DLD1 (cell line): ENCODE measurements at regions not wholly inside any gene's neighbourhood (a gene's known extent, or its start where the extent isn't known, plus 50 kb on each side); places are given as distances from the start of the nearest gene placed in this dataset.
"Not testable (repeated sequence)": the region's sequence is repeated elsewhere in the genome, so short reads cannot be mapped to it uniquely, and the experiment has no call there.

Experiments used
- in situ Hi-C: cut with HindIII; loops from 2 replicates; pipeline ENCODE4 v1.10.0; 2017; ENCODE audit warnings: low sequenced_read_pairs

- in situ Hi-C loops, result no loop called here
These were observed 102.1 kb upstream of the GPR6 start for GRCh38 chr6:109875973-109876372.

DNA sequence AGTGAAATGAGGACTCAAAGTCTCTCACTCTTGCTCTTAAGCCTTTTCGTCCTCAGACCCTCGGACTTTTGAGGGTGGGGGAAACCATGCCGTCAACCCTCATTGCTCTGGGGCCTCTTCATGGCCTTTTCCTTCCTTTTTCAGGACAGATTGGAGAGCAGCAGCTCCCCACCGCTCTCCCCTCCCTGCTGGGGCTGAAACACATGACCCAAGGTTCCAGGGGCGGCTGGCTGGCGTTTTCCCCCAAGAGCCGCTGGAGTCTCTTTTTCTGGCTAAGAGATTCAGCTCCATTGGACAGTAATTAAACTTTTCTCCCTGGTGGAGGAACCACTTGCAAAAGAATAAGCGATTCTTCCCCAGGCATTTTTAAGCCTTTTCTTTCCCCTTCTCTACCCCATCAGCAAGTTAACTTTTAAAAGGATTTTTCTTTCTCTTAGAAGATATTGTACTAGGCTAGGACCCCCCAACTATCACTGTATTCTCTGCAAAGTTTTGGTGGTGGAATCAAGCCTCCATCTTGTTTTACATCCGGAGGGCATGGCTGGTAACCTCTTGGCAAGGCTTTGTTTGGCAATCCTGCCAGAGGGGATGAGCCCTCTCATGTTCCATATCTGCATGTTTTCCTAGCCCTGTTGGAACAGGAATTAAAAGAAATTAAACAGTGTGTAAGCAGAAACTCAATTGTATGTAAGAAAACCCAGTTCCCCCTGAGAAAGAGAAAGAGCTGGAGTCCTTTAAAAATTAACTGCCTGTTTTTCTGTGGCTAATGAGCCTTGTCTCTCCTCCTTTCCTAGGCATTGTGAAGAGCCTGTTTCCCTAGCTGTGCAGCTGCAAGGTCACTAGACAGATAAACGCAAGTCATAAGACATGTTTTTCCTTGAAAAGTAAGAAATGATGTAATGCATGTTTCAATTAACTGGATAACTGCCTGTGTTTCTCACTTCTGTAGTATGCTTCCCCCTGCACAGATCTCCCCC lies 100.8 kb upstream of the GPR6 start:
- in situ Hi-C loops, result no loop called here

DNA sequence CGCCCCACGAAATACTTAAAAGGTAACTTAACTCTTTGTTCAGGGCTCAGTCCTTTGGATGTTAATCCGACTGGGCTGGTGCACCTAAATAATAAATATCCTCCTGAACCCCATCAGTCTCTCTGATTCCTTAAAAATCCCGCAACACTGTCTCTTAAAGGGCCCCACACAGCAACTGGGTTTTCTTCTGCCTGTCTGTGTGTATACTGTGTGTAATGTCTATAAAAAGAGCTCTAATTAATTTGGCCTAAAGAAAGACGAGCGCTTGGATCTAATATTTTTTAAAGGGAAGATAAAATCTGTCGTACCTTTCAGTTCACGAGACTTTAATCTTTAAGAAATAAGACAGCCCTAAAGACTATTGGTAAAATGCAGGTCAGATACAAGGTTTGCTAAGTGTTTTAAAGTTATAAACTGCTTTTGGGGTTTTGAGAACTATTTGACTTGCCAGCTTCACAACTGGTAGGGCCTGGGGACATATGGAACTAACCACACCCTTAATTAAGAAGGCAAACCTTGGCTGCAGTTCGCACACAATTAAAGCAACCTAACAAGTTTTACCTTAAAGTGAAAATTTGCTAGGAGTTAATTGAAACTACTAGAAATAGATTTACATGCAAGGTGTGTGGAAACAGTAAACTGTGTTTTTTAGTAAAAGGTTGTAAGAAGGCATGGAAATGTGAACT lies 100.0 kb upstream of the GPR6 start:
- in situ Hi-C loops, result not testable (repeated sequence)

GRCh38 chr6:109879081-109879480 lies 99.0 kb upstream of the GPR6 start:
- in situ Hi-C loops, result not testable (repeated sequence)

DNA sequence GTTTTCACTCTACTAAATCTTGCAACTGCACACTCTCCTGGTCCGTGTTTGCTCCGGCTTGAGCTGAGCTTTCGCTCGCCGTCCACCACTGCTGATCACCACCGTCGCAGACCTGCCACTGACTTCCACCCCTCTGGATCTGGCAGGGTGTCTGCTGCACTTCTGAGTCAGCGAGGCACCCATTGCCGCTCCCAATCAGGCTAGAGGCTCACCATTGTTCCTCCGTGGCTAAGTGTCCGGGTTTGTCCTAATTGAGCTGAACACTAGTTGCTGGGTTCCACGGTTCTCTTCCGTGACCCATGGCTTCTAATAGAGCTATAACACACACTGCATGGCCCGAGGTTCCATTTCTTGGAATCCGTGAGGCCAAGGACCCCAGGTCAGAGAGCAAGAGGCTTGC lies 98.6 kb upstream of the GPR6 start:
- in situ Hi-C loops, result no loop called here

DNA sequence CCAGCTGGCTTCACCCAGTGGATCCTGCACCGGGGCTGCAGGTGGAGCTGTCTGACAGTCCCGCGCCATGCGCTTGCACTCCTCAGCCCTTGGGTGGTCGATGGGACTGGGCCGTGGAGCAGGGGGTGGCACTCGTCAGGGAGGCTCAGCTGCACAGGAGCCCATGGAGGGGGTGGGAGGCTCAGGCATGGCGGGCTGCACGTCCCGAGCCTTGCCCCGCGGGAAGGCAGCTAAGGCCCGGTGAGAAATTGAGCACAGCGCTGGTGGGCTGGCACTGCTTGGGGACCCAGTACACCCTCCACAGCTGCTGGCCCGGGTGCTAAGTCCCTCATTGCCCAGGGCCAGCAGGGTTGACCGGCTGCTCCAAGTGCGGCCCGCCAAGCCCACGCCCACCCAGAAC lies 97.0 kb upstream of the GPR6 start:
- in situ Hi-C loops, result not testable (repeated sequence)

DNA sequence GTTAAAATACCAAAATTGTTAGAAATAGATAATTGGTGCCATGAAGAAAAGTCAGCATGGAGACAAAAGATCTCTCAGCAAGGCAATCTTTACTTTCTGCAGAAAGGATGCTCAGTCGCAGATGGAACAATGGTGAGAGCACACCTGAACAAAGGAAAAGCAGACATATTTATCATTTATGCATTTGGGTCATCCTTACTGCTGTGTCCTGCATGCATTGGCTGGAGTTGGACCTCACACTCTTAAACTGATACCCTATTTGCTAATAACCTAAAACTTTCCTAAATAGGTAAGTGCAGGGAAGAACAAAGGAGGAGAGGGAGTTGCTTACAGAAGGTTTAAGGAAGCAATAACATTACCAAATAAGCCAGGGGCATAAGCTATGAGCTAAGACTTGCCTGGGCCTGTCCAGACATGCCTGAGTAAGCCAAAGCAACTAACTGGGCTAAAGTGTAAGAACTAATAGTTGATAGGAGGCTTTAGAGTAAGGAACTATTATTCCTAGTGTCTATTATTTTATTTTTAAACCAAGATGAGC lies 96.1 kb upstream of the GPR6 start:
- in situ Hi-C loops, result not testable (repeated sequence)

DNA sequence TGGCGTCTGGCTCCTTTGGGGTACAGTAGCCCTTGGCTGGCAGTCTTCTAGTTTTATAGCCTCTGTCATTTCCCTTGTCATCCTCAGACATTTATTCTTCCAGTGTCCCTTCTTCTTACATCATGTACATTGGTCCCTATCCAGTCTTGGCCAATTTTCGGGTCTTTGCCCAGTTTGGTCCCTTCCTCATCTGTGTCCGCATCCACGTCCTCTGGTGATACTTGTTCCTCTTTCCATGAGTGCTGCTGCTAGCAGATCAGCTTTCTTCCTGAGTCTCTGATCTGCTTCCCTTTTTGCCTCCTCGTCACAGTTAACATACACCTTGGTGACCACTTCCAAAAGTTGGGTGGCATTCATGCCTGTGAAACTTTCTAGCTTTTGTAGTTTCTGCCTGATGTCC lies 86.2 kb upstream of the GPR6 start:
- in situ Hi-C loops, result no loop called here

GRCh38 chr6:109892451-109893435 lies 85.4 kb upstream of the GPR6 start:
- in situ Hi-C loops, result no loop called here

DNA sequence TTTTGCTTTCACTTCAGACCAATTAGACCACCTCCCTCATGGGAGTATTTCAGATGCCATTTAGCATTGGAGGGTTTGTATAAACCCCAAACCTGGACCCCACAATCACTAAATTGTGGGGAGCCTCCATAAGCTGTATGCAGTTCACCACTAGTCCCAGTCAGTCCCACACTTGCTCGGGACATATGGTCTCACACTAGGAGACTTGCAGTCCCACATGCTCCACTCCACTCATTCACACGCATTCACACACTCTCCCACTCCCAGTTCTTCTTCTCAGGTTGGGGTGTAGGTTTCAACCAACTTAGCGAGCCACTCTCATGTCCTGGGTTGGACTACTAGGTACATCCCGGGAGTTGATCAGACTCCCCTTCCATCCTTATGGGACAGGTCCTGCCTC lies 84.5 kb upstream of the GPR6 start:
- in situ Hi-C loops, result no loop called here

DNA sequence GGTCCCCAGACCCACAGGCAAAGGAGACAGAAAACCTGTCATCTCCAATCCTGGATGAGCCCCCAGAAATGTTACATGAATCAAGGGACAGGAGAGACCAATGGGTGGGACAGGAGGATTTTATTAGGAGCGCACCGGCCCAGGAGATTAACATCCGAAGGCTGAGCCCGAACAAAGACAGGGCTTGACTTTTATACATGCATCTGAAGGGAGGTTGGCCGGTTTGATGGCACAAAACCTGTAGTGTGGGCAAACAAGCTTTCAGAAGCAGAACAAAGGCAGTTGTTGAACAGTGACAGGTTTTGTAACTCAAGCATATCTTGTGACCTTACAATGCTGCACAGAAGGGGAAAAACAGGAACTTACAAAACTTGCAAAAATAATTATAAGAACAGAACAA lies 83.9 kb upstream of the GPR6 start:
- in situ Hi-C loops, result no loop called here

- in situ Hi-C loops, result no loop called here
These were observed 81.8 kb upstream of the GPR6 start for GRCh38 chr6:109896341-109896740.

DNA sequence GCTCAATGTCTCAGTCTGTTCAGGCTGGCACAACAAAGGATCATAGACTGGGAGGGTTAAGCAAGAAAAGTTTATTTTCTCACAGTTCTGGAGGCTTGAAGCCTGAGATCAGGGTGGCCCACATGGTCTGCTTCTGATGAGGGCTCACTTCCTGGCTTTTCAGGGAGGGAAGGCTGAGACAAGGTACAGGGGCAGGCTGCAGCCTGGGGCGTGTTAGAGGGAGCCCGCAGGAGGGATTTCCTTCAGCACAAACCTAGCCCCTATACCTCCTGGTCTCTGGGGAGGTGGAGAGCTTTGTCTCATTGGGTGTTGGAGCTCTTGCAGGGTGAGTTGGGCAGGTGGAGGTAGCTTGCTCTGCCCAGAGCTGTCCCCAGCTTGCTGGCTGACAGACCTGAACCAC lies 81.1 kb upstream of the GPR6 start:
- in situ Hi-C loops, result no loop called here

DNA sequence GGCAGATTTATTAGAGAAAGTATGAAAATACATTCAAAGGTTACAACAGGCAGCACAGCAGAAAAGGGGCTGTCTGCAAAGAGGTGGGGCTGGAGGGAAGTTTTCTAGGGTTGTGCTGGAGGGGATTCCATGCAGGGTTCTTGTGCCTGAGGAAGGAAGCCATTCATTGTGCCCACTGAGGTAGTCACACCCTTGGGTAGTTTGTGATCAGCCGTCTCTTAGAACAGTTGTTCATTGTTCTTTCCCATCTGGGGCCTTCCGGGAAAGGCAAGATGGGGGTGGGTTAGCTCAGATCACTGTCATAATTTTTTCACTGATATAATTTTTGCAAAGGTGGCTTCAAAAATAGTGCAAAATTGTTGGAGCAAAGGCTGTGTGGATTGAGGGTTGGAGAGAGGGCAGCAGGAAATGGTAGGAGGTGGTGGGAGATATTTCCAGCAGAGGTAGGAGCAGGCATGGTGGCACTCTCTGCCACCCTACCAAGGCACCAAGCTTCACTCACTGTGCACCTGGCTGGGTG lies 80.5 kb upstream of the GPR6 start:
- in situ Hi-C loops, result no loop called here

GRCh38 chr6:109901976-109902375 lies 76.1 kb upstream of the GPR6 start:
- in situ Hi-C loops, result no loop called here

- in situ Hi-C loops, result no loop called here
These were observed 75.2 kb upstream of the GPR6 start for GRCh38 chr6:109902870-109903269.

GRCh38 chr6:109910571-109910970 lies 67.5 kb upstream of the GPR6 start:
- in situ Hi-C loops, result loop anchor here (5.0 kb wide), 1 partner anchor 107 kb away; no protein-coding TSS in a partner anchor

DNA sequence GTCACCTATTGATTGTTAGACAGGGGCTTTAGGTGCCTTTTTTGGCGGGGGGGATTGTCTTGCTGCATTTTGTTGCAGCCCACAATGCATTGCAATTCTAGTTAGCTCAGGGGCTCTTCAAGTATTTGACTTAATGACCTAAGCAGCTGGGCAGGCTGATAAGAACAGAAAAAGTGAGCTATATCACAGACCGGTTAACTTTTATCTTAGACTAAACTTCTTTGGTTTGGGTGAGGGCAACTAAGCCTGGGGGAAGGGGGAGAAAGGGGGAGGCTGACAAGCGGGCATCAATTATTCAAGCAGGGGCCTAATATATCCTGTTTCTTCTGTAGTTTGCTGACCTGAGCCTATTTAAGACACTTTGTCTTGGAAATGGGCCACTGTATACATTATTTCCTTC lies 66.0 kb upstream of the GPR6 start:
- in situ Hi-C loops, result loop anchor here (5.0 kb wide), 1 partner anchor 105 kb away; no protein-coding TSS in a partner anchor

- in situ Hi-C loops, result loop anchor here (5.0 kb wide), 1 partner anchor 104 kb away; no protein-coding TSS in a partner anchor
These were observed 65.2 kb upstream of the GPR6 start for GRCh38 chr6:109912952-109913351.

GRCh38 chr6:109915748-109916147 lies 62.4 kb upstream of the GPR6 start:
- in situ Hi-C loops, result not testable (repeated sequence)
